ENCODE measurements at regions not wholly inside any gene's neighbourhood (a gene's known extent, or its start where the extent isn't known, plus 50 kb on each side); places are given as distances from the start of the nearest gene placed in this dataset.

DNA sequence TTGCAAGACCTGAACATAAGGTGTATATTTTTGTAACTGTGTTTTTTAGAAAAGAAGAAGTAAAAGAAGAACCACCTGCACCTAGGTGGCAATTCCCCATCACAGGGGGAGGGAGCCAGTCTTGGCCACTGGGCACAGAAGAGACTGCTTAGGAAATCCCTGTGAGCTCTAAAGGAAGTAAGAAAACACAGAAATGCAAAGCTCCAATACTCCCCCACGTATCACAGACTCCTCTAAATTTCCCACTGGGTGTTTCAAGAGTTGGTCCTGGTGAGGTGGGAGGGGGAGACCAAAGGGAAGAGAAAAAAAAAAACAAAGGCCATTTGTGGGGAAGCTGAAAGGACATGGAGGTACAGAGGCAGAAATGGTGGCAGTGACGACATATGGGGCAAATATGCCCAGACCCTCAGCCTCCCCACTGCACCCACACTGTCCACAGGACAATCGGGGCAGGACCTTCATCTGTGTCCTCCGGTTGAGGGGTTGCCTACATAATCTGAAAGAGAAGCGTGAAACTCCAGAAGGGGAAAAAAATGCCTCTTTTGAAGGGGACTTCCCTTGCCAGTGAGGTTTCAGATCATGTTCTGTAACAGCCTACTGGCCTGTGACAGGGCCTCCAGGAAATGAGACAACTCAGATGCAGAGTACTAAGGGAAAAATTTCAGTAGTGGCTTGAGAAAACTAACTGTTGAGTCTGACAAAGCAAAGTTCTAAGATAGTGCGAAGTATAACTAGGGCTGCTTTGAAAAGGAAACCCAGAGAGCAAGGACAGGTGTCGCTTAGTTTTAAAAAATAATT lies 226.2 kb upstream of the MARCKS start:
- peaks cover 59% of the 10 kb centered on the region for H3K4me1 Mint-ChIP-seq
- peak overlapping the region; percentile 96 to 99 for H3K27ac Mint-ChIP-seq
- DNase-seq (peak; percentile 34 to 66), ATAC-seq (peak; percentile 90)
- no peaks in the 10 kb centered on the region for H3K9me3 Mint-ChIP-seq
- H3K27me3 Mint-ChIP-seq, result peaks cover 43% of the 10 kb centered on the region
- peak overlapping the region; percentile 74 to 82 for H3K4me3 Mint-ChIP-seq

GRCh38 chr6:113631666-113632065 lies 225.5 kb upstream of the MARCKS start:
- peaks cover 49% of the 10 kb centered on the region for H3K27me3 Mint-ChIP-seq
- H3K27ac Mint-ChIP-seq, result no peak overlapping the region
- ATAC-seq (no peak), DNase-seq (no peak)
- H3K4me3 Mint-ChIP-seq, result peak overlapping the region in 1 of 2 donors; percentile 74
- no peaks in the 10 kb centered on the region for H3K9me3 Mint-ChIP-seq
- H3K4me1 Mint-ChIP-seq, result peaks cover 56% of the 10 kb centered on the region

DNA sequence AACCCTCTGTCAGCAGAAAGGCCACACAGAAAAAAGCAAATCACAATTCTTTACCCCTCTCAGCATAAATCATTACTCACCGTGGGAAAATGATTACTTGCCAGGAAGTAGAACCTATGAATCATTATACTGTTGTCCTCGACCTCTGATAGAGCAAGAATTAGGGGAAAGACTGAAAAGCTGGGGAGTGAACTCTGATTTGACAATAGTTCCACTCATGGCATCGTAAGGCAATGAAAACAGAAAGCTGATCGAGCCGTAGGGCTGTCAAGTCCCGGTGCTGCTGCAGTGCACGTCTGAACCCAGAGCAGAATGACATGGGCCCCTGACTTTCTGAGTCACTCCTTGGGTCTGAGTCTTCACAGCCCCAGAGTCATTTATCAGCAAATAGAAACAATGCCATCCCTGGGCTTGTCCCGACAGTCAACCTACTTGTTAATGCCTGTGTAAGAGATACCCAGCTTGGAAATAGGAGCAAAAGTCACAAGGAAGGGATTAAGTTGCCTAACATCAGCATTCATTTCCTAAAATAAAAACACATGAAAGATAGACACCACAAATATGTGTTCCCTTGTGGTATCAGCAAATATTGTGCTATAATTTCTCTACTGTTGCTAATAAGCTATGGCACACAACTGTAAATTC lies 224.8 kb upstream of the MARCKS start:
- Mint-ChIP-seq H3K27ac (peak overlapping the region; percentile 32 to 75), H3K27me3 (peaks cover 50% of the 10 kb centered on the region), H3K9me3 (no peaks in the 10 kb centered on the region), H3K4me3 (peak overlapping the region; percentile 41 to 46), H3K4me1 (peaks cover 56% of the 10 kb centered on the region)
- peak; percentile 15 to 53 for DNase-seq
- ATAC-seq, result peak; percentile 65

- H3K4me1 Mint-ChIP-seq, result peaks cover 47% of the 10 kb centered on the region
- H3K9me3 Mint-ChIP-seq, result no peaks in the 10 kb centered on the region
- H3K27me3 Mint-ChIP-seq, result peaks cover 41% of the 10 kb centered on the region
- no peak overlapping the region for H3K4me3 Mint-ChIP-seq
- H3K27ac Mint-ChIP-seq, result no peak overlapping the region
- ATAC-seq (no peak), DNase-seq (no peak)
Measured at GRCh38 chr6:113633638-113634037, 223.5 kb upstream of the MARCKS start.

DNA sequence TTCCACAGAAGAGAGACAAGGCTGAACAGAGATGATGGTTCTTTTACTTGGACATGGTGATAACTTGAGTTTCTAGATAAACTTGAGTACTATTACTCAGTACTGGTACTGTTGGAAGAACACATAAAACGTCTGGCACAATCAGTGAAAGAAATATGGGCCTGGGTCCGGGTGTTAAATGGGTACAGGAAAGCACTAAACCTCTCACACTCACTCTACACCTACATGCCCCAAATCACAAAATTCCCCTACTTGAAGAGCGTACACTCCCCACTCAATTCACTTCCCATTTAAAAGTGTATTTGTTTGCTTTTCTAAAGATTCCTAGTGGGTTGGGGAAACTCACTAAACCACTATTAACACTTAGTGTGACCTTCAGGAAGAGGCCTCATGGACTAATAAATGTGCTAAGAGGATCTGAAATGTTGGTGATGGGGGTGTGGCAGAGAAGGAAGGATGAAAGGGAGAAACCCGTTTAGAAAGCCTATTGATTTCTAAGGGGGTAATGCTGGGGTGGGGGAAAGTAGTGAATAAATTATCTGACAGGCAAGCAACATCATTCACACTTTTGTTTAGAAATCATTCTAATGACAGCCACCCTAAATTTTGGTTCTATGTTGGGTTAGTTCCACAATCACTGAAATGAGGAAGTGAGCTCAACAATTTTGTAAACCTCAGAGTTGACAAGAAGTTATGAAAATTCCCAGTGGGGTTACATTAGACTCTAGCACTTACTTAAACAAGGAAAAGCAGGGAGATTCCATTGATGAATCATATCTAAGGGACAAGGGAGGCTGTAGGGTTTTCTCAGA lies 222.6 kb upstream of the MARCKS start:
- ATAC-seq, result no peak
- peaks cover 33% of the 10 kb centered on the region for H3K27me3 Mint-ChIP-seq

DNA sequence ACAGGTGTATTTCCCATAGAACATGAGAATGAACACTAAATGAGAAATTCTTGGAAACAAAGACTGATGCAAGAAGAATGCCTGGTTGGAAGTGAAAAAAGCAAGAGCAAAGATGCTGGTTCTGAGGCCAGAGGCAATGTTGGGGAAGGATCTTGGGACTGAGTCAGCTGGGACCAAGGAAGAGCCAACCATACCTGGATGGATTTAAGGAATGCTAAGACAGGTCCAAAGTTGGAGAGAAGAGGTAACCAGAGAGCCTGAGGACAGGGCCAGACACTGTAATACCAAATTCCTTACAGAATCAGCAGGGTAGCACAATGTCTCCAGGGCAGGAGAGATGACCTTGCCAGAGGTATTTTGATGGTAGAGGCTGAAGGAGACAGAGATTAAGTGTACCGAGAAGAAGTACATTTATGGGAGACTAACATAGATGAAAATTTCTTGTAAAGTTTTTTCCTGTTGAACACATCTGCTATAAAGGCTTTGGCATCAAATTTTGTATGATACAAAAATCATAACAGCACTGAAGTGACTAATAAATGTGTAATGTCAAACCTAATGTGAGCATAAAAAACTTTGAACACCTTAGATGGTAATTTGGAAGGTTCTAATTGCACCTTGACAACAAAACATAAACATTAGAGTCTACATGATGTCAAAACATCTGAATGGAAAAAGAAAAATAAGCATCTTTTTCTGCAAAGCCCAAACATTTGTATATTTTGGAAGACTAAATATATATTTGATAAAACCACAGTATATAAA lies 221.7 kb upstream of the MARCKS start:
- DNase-seq (no peak), ATAC-seq (no peak)
- Mint-ChIP-seq H3K4me1 (peaks cover 35% of the 10 kb centered on the region), H3K27ac (no peak overlapping the region), H3K27me3 (peaks cover 33% of the 10 kb centered on the region), H3K9me3 (no peaks in the 10 kb centered on the region), H3K4me3 (no peak overlapping the region)

More for the DNA sequence above, 222.6 kb upstream of the MARCKS start:
- Mint-ChIP-seq H3K4me3 (no peak overlapping the region), H3K4me1 (peaks cover 40% of the 10 kb centered on the region), H3K27ac (peak overlapping the region in 1 of 2 donors; percentile 8), H3K9me3 (no peaks in the 10 kb centered on the region)
- DNase-seq, result no peak

GRCh38 chr6:113636357-113636824 lies 220.8 kb upstream of the MARCKS start:
- no peaks in the 10 kb centered on the region for H3K9me3 Mint-ChIP-seq
- H3K4me3 Mint-ChIP-seq, result no peak overlapping the region
- H3K27me3 Mint-ChIP-seq, result peaks cover 33% of the 10 kb centered on the region
- DNase-seq (no peak), ATAC-seq (no peak)
- H3K27ac Mint-ChIP-seq, result no peak overlapping the region
- H3K4me1 Mint-ChIP-seq, result peaks cover 25% of the 10 kb centered on the region

- peaks cover 43% of the 10 kb centered on the region for H3K27me3 Mint-ChIP-seq
- H3K4me3 Mint-ChIP-seq, result no peak overlapping the region
- H3K4me1 Mint-ChIP-seq, result peaks cover 6% of the 10 kb centered on the region
- DNase-seq (no peak), ATAC-seq (no peak)
- no peaks in the 10 kb centered on the region for H3K9me3 Mint-ChIP-seq
- no peak overlapping the region for H3K27ac Mint-ChIP-seq
Measured at GRCh38 chr6:113640051-113640450, 217.1 kb upstream of the MARCKS start.

DNA sequence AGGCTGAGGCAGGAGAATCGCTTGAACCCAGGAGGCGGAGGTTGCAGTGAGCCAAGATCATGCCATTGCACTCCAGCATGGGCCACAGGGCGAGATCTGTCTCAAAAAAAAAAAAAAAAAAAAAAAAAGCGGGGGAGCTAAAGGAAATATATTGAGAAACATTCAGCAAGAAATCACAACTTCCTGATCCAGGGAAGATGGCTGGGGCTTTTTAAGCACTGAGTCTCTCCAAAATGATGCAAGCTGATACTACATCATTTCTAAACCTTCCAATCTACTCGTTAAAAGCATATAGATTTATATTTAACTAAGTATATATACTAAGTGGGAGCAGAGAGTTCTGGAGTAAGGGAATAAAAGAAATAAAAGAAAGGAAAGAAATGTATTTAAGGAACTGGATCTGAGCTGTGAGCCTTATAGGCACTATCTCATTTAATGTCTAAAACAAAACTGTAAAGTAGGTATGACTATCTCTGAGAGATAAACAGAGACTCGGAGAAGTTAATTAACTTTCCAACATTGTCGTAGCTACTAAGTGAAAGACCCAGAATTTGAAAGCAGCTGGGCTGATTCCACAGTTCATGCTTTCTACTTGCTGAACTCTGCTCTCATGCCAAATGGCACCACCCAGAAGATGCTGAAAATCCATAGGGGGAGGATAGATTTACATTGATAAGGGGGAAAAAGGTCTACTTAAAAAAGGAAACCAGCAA lies 215.0 kb upstream of the MARCKS start:
- H3K27me3 Mint-ChIP-seq, result peaks cover 35% of the 10 kb centered on the region
- no peak overlapping the region for H3K27ac Mint-ChIP-seq
- H3K4me1 Mint-ChIP-seq, result peaks cover 6% of the 10 kb centered on the region

DNA sequence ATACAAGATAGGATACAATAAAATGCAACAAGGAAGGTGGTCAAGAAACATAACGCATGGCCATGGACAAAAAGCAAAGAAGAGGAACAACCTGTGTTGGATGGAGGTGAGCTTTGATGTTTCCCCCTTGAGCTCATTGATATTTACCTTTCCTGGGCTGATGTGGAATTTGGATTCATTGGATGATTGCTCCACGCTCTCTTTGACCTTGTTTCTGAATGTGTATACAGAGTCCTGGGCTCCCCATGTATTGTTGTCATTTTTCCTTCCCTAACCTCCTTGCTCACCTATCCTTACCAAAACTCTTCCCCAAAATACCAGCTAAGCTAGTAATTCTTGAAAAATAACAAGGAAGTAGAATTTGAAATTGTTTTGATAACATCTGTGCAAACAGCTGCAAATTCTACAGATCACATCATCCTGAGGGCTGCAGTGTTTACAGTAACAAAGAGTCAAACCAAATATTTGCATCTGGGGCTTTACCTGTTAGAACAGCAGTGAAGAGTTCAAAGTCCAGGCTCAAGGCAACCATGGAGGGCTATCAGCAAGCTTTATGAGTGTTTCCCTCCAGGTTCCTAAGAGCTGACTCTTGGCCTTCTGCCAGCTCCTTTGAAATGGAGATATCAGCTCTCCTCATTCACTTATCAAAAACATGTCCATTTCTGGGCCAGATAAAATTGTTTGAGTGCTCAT lies 214.3 kb upstream of the MARCKS start:
- no peak overlapping the region for H3K4me3 Mint-ChIP-seq
- peaks cover 36% of the 10 kb centered on the region for H3K27me3 Mint-ChIP-seq
- peaks cover 6% of the 10 kb centered on the region for H3K4me1 Mint-ChIP-seq
- H3K9me3 Mint-ChIP-seq, result no peaks in the 10 kb centered on the region
- ATAC-seq, result peak; percentile 58
- no peak overlapping the region for H3K27ac Mint-ChIP-seq
- no peak for DNase-seq

More for the DNA sequence above, 215.0 kb upstream of the MARCKS start:
- DNase-seq, result no peak
- no peaks in the 10 kb centered on the region for H3K9me3 Mint-ChIP-seq
- no peak overlapping the region for H3K4me3 Mint-ChIP-seq
- no peak for ATAC-seq

DNA sequence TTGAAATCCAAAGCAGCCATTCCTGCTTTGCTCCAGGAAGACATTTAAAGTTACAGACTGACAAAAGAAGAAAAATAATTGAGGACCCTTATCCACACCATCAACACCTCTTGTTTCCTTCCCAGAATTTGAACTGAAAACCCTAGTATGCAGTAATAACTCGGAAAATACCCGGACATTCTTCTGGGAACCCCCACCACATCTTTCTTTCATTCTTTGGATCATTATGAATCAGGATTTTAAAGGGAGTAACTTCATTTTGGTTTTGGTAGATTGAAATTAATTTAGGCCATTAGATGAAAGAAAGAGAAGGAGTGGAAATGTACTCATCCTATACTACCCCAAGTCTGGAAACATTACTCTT lies 213.8 kb upstream of the MARCKS start:
- Mint-ChIP-seq H3K27ac (no peak overlapping the region), H3K4me3 (no peak overlapping the region), H3K27me3 (peaks cover 36% of the 10 kb centered on the region), H3K4me1 (peaks cover 6% of the 10 kb centered on the region), H3K9me3 (no peaks in the 10 kb centered on the region)
- no peak for DNase-seq
- ATAC-seq, result no peak

GRCh38 chr6:113644861-113645575 lies 212.1 kb upstream of the MARCKS start:
- no peak for ATAC-seq
- Mint-ChIP-seq H3K4me1 (peaks cover 6% of the 10 kb centered on the region), H3K27ac (no peak overlapping the region), H3K4me3 (no peak overlapping the region), H3K27me3 (peaks cover 52% of the 10 kb centered on the region), H3K9me3 (no peaks in the 10 kb centered on the region)
- no peak for DNase-seq

- Mint-ChIP-seq H3K9me3 (no peaks in the 10 kb centered on the region), H3K4me1 (peaks cover 6% of the 10 kb centered on the region), H3K27me3 (peaks cover 57% of the 10 kb centered on the region), H3K27ac (no peak overlapping the region), H3K4me3 (no peak overlapping the region)
- DNase-seq, result no peak
- no peak for ATAC-seq
Measured at GRCh38 chr6:113645576-113645970, 211.6 kb upstream of the MARCKS start.

- H3K9me3 Mint-ChIP-seq, result no peaks in the 10 kb centered on the region
- DNase-seq (no peak), ATAC-seq (no peak)
- peaks cover 6% of the 10 kb centered on the region for H3K4me1 Mint-ChIP-seq
- peaks cover 61% of the 10 kb centered on the region for H3K27me3 Mint-ChIP-seq
- no peak overlapping the region for H3K4me3 Mint-ChIP-seq
- H3K27ac Mint-ChIP-seq, result no peak overlapping the region
Measured at GRCh38 chr6:113645986-113646385, 211.2 kb upstream of the MARCKS start.

All from stimulated activated naive CD8-positive, alpha-beta T cell treated with anti-CD3 and anti-CD28 coated beads, Interleukin-15, amount 100 ng/mL, for 72 hours (primary cell).